Ishikawa (cell line): ENCODE measurements at regions not wholly inside any gene's neighbourhood (a gene's known extent, or its start where the extent isn't known, plus 50 kb on each side); places are given as distances from the start of the nearest gene placed in this dataset.

ENCODE experiments used
- CREB1 ChIP-seq: IDR thresholded peaks from 2 replicates; pipeline ENCODE4 v1.6.1; 2012; ENCODE audit warnings: low read depth
- FOXM1 ChIP-seq: IDR thresholded peaks from 2 replicates; pipeline ENCODE4 v1.6.1; 2012; ENCODE audit warnings: low read depth, borderline replicate concordance
- RAD21 ChIP-seq: IDR thresholded peaks from 2 replicates; pipeline ENCODE4 v1.6.1; 2012; ENCODE audit warnings: low read depth
- TAF1 ChIP-seq: IDR thresholded peaks from 2 replicates; pipeline ENCODE4 v1.6.1; 2012; ENCODE audit warnings: low read depth, mild to moderate bottlenecking
- TEAD4 ChIP-seq: IDR thresholded peaks from 2 replicates; pipeline ENCODE4 v1.6.1; 2012
- YY1 ChIP-seq: IDR thresholded peaks from 2 replicates; pipeline ENCODE4 v1.6.1; 2012; ENCODE audit warnings: low read depth
- ZBTB7A ChIP-seq: IDR thresholded peaks from 2 replicates; pipeline ENCODE4 v1.6.1; 2012; ENCODE audit warnings: low read depth
- TF ChIP-seq, protein P1 (sequence below): IDR thresholded peaks from 2 replicates; pipeline ENCODE4 v1.6.1; 2012

DNA sequence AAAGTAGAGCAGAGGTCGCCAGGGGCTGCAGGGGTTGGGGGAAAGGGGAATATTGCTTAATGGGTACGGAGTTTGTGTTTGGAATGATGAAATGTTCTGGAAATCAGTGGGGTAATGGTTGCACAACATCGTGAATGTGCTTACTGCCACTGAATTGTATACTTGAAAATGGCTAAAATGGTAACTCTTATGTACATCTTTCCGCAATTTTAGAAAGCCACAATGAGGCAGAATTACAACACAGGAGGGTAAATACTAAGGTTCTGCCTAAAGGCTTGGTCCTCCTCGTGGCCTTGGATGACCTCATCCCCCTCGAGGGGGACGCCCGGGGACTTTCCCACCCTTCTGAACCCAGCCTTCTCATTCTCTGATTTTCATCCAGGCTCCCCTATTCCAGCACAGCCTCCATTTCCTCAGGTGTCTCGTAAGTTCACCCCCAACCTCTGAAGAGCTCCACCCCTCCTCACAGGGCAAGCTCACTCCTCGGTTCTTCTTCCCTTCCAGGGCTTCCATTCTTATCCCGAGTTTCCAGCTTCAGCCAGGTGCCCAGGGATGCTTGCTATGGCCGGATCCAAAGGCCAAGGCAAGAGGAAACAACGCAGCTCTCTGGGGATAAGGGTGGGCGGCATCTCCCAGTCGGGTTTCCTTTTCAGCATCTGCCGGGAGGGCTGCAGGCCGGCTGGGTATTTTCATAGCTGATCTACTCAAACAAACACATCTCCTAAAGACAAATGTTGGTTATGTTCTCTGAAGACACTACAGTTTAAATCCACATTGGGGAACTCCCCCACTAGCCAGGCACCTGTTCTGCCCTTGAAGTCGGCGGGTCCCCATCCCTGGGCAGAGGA lies 71.3 kb upstream of the ACSL1 start:
- TF ChIP-seq, protein P1, sequence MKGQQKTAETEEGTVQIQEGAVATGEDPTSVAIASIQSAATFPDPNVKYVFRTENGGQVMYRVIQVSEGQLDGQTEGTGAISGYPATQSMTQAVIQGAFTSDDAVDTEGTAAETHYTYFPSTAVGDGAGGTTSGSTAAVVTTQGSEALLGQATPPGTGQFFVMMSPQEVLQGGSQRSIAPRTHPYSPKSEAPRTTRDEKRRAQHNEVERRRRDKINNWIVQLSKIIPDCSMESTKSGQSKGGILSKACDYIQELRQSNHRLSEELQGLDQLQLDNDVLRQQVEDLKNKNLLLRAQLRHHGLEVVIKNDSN: no peak
- TF ChIP-seq RAD21: no peak
- TF ChIP-seq ZBTB7A: no peak
- no peak for TF ChIP-seq FOXM1
- TF ChIP-seq YY1: no peak
- no peak for TF ChIP-seq TAF1
- TF ChIP-seq CREB1: no peak
- no peak for TF ChIP-seq TEAD4
